Left cardiac atrium (tissue), 4 donors: ENCODE measurements at regions not wholly inside any gene's neighbourhood (a gene's known extent, or its start where the extent isn't known, plus 50 kb on each side); places are given as distances from the start of the nearest gene placed in this dataset.

Experiments used
- ATAC-seq, 2 donors: fragments of 200-7000 bp; cut with Tn5 transposase; one replicate each; pipeline ENCODE4 v1.9.1; 2020; ENCODE audit warnings: mild to moderate bottlenecking in 2 of 2, moderate library complexity in 2 of 2
- DNase-seq: peaks from one replicate; pipeline ENCODE4 v3.0.0-alpha.2; 2020
- intact Hi-C, 2 donors: fragments of 100-400 bp; cut with DNase I; formaldehyde crosslinking; loops; one replicate each; pipeline versions ENCODE4 v1.14.1 to v1.15.1; 2022 to 2023
- donor health status: DM: no; HTN: yes; CAD: no.
- donor health status: DM: no; HTN: yes; CAD: no; lungs with severe emphysema.
- donor health status: DM: yes; HTN: yes; CAD: no.
- donor health status: Dilated cardiomyopathy.

DNA sequence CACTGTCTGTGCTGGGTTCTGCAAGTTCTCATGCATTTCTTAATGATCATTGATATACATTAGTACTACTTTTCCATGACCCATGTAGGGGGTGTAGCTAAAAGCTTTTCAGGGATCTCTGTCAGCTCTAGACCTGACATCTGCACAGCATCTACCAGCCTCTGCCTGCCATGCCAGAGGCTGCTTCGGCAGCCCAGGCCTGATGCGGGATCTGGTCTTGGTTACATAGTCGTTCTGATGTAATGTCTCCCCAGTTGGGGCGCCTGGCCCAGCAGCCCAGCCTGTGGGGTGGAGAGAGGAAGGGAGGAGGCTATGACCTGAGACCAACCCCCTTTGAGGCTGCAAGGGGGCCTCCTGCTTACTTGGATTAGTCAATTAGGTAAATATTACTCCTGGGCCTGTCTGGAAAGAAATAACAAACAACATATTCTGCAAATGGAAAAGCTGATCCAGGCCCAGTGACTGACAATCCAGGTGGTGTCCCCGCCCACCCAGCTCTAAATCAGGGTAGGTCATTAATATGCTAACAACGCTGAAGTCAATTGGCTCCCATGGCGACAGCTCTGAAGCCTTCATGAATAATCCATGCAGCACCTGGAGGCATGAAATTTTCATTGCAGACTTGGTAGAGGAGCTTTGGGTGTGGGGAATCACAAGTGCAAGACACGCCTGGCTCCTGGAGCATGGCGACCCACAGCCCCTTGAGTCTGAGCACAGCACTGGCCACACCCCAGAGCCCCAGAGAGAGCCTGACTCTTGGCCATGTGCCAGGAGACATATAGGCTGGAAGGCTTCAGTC, 575.3 kb downstream of the CMPK2 start:
- ATAC-seq (no peak), DNase-seq (no peak)
- intact Hi-C loops: no loop called here

DNA sequence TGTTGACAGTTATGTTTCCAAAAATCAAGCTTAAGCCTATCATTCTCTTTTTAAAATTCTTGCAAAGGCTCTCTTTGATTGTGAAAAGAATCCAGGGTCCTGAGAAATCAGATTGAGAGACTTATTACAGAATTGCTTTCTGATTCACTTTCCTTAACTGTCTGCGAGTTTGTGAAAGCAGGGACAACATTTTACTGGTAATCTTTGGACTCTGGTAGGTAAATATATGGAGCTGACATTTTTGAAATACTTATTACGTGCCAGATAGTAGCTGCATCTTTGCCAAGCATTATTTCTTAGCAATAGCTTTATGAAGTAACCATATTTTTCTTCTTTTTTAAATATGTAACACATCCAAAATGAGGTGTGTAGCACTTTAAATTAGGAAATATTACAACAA, 570.9 kb downstream of the CMPK2 start:
- DNase-seq: no peak
- intact Hi-C loops: no loop called here
- ATAC-seq: no peak

DNA sequence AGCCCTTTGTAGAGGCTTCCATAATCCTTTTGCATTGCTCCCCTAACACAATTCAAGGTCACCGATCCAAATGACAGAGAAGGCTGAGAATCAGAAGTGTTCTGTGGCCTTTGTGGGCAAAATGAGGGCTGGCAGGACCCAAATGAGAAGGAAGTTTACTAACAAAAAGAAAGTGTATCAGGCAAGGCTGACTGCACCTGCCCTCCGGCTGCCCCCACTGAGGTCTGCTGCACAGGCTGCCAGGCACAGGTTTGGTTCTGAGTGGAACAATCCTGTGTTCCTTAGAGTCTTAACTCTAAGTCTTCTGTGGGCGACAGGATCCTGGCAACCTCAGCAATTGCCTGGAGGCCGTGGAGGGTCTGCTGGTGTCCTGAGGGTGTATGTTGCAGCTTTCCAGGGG, 568.5 kb downstream of the CMPK2 start:
- intact Hi-C loops: no loop called here
- ATAC-seq (no peak), DNase-seq (no peak)

DNA sequence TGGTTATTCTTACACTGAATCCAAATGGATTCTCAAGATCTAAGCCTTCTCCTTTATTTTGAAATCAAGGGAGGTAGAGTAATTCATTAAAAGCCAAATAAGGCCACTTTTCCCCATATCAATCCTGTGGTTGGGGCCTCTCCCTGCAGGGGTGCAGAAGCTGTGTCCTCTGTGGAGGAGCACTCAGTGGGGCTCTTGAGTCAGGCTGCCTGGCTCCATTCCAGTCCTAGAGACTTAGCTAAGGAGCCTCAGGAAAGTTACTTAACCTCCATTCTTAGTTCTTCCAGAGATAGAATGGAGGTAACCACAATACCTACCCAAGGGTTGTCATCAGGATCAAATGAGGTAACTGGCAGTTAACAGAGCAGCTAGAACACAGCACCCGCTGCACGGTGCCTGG, 564.3 kb downstream of the CMPK2 start:
- ATAC-seq: no peak
- intact Hi-C loops: no loop called here
- no peak for DNase-seq

DNA sequence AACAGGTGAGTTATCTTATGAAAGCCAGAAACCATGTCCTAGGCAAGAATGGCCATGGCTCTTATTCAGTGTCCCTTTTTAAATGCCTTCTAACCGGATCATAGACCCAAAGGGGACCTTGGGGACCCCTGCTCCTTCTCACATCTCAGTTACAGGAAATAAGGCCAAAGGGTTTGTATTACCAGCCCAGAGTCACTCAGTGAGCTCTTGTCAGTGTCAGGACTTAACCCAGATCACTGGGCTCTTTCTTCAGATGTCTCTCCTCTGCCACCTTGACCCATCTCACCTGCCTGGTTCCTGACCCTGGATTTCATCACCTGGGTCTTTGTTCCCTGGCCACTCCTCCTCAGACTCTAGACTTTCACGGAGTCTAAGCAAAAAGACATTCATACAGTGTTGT, 556.7 kb downstream of the CMPK2 start:
- no peak for DNase-seq
- intact Hi-C loops: no loop called here
- ATAC-seq: no peak

DNA sequence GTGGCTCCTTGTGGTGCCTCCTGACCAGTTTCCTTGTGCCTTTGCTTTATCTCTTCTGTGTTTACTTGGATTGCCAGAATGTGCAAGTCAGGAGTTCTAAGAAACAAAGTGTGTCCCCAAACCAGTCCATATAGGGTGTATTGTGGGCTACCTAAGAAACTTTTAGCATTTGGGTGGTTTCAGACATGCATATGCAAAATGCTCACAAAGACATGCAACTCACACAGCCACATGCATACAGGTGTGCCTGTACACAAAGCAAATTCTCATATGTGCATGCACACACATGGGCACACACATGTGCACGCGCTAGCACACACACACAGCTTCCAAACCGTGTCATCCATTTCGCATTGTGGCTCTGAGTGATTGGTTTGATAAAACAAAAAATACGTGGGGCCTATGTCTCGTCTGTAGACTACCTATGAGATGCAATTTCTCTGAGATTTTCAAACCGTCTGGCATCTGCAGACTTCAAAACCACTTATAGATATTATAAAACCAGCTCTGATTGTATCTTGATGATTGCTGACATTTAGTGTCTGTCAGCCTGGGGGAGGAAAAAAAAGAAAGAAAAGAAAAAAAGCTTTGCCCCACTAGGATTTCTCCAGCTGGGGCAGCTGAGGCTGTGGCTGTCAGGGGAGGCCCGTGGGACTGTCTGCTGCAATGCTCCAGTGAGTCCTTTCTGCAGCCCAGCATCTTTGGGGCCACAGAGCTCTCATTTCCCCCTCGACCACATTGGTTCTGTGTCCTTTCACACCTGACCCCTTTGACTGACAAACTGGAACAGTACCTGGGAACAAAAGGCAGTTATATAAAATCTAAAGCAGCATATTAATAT, 556.1 kb downstream of the CMPK2 start:
- DNase-seq (no peak), ATAC-seq (no peak)
- intact Hi-C loops: no loop called here

DNA sequence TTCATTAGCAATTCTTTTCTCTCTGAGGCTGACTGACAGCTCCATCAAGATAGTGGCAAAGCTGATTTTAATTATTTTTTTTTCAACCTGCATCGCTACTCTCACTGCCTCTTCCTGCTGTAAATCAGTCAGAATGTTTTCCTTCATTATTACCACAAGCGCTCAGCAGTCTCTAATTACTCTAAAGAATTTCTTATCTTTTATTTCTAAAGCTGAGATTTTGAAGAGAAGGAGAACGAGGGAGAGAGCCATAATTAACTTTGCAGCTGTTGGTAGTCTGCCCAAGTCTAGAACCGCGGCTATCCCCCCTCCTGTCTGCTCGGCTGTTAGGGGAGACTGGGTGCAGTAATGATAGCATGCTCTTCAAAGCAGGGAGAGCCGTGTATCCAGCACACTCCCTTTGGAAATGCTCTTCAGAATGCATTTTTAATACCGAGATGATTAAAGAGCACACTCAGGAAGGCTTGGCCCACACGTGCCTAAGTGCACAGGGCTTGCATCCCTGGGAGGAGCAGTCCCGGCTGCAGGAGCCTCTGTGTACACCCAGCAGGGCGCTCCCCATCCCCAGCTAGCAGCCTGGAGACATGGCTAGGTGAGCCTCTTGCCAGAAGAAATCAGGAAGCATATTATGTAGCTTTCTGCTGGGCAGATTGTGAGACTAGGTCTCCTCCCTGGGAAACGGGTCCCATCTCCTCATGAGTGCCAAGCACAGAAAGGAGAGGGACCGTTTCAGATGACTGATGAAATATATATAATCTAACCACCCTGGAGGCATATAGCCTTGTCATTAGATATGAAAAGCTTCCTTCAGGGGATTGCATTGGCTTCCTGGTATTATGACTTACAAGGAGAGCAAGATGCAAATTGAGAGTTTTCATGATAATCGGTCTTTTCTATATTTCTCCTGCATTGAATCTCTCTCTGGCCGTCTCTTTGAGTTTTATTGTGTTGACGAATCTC, 555.2 kb downstream of the CMPK2 start:
- no peak for ATAC-seq
- DNase-seq: no peak
- intact Hi-C loops: no loop called here

DNA sequence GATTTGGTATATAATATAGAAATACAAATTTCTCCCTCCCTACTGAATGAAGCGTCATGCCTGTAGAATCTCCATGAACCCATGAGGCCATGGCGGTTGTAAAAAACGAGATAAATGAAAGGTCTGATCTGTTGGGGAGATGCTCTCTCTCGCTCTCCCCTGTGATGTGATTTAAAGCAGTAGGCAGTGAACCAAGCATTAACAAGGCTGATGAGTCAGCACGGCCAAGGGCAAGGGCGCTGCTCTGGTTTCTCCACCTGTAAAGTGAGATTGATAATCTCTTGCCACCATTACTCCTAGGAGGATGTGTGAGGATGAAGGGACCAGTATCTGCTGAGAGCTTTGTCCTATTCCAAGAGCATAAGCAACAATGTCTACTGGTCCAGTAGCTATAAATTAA, 553.3 kb downstream of the CMPK2 start:
- DNase-seq: no peak
- intact Hi-C loops: no loop called here
- ATAC-seq: no peak

DNA sequence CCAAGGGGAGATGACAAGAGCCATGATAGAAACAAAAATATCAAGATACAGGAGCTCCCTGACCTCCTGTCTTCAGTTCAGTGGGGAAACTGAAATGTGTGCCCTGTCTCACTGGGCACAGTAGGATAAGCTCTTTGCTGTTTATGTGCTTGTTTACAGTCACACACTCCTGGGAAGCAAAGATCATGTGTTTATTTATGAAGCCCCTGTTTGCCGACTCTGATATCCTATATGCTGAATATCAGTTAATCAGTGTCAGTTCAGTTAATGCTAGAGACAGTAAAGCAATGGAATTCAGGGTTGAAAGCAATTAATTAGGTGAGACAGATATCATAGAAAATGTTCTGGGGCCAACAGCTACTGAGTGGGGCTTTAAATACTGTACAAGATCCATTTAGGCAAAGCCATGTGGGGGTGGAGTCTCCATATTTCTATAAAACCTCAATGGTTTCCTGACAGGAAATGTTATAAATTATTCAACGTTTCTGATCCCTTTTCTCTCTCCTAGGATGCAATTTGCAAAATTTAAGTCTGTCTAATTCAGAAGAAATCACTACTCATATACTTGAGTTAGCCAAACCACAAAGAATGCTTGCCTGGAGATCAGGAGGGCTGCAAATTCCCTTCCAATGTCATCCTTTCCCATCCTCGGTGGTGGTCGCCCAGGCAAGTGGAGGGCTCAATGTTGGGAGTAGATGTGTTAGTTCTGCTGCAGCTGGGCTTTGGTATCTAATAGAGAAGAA, 551.3 kb downstream of the CMPK2 start:
- DNase-seq (no peak), ATAC-seq (no peak)
- intact Hi-C loops: no loop called here

DNA sequence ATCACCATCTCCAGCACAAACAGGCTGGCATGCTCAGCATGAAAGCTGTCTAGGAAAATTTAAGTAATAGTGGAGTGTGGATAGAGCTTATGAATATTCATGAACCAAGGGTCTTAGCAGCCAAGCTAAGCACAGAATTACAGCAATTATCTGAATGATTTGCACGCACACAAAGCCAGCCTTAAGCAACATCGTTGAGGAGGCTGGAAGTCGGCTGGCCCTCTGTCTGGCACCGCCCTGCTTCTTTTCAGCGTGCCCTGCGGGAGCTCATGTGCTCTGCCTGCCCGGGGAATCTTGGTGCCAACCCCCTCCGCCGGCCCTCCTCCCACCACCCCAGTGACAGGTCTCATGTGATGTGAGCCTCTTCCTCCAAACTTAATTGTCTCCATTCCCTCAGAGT, 540.1 kb downstream of the CMPK2 start:
- DNase-seq (no peak), ATAC-seq (no peak)
- intact Hi-C loops: no loop called here

DNA sequence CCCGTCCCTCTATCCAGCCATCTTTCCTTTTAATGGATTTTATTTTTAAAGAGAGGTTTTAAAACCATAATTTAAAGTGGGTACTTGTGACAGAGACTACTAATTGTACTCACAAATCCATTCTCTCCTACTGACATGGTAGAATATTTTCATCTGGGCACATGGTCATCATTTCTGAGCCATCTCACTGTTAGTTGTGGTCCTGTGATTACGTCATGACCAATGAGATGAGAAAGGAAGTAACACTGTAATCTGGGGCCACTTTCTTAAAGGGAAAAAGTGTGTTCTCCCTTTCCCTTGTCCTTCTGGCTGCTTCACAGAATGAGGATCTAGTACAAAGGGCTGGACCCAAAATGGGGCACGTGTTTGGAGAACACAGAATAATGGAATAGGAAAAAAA, 538.7 kb downstream of the CMPK2 start:
- ATAC-seq (no peak), DNase-seq (no peak)
- intact Hi-C loops: no loop called here

DNA sequence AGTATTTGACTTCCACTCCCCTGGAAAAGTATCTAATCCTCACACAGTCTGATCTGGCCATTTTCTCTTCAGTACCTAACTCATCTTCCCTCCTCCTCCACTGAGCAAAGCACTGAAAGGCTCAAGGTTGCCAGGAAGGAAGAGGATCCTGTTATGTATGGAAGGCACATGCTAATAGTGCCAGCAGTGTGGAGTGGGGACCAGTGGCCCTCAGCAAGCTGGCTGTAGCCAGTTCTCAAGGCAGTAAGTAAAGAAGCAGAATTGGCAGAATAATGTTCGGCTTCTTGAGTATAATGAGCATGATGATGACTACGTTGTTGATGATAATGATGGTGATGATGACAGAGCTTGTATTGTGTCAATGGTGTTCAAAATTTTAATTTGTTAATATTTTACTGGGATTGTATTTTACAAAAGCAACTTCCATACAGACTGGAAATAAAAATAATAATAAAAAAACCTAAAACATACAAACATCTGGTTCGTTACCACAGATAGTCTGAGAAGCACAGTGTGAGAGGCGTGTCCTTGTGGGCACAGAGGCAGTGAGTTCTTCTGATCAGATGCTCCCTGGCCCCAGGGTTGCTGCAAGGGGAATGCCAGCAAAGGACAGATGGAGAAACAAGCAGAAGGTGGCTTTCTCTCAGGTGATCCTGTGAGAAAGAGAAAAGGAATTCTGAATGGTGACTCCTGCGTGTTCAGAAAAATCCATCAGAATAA, 528.8 kb downstream of the CMPK2 start:
- ATAC-seq: no peak
- intact Hi-C loops: no loop called here
- no peak for DNase-seq

DNA sequence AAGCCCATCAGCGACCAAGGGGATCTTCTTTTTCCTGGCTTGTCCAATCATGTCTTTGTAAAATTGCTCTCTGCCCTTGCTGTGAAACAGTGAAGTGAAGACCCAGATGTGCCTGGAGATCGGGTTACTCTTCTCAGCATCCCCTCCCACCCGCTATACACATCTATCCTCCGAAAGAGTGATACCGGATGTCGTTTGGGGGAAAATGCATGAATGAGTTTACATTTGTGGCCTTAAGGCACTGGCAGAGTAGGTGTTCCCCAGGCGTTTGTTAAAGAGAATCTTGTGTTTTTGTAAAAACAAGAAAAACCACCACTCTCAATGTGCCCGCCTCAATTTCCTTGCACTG, 528.3 kb downstream of the CMPK2 start:
- intact Hi-C loops: no loop called here
- ATAC-seq (no peak), DNase-seq (no peak)

DNA sequence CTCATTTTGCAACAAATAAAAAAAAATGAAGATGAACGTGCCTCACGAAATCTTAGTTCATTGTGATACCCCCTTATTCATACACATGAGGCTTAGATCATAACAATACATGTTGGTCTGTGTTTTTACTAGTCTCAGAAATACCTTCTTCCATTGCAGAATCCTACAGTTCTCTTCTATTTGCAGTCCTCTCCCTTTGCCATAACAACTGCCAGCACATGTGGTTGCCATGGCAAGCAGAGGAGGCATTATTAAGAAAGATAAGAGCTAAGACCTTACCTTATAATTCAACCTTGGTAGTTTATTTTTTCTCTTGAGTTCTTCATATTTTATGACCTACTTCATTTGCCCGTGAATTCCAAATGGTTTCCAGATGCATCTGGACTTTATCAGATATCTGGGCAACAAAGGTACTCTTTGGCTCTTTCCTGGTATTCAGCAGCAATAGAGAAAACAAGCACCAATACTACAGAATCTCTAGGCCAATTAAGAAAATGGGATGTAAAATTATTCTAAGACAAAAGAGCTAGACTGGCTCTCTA, 524.0 kb downstream of the CMPK2 start:
- DNase-seq (no peak), ATAC-seq (no peak)
- intact Hi-C loops: no loop called here

DNA sequence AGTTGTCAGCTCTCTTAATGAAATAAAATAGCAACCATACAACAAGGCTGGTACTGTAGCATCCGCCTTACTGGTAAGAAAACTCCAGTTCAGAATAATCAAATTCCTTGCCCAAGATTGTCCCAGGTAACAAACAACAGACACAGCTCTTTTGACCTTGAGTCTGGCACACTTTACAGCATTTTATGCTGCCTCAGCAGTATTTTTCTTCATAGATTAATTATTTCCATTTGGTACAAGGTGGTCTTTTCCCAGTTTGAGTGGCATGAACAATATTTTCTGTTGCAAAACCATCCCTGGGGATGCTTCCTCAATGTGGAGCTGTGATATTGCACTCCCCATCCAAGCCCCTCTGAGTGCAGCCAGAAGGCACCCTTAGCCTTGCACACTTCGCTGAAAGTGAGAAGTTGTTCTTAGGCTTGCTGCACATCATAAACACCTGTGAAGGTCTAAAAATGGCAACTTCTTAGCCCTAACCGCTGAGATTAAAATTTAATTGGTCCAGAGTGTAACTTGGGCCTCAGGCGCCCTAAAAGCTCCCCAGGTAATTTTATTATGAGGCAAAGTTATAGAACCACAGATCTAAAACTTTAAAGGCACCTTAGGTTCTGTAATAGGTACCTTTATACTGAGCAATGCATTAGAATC, 523.3 kb downstream of the CMPK2 start:
- no peak for DNase-seq
- intact Hi-C loops: no loop called here
- no peak for ATAC-seq

DNA sequence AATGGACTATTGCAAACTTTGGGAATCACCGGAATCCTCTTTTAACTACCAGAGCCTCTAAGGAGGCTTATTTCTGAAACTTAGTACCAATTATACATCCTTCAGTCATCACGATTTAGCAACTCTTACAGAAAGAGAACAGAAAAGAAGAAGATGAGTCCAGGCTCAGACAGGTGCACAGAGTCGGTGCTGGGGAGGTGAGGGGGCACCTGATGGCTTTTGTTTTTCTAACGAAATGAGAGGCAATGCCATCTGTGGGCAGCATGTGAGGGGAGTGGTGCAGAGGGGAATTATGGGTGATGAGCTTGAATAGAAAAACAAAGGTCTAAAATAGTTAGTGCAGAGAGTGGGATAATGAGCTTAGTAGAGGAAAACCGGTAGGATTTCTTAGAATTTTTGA, 522.6 kb downstream of the CMPK2 start:
- DNase-seq (no peak), ATAC-seq (no peak)
- intact Hi-C loops: no loop called here

DNA sequence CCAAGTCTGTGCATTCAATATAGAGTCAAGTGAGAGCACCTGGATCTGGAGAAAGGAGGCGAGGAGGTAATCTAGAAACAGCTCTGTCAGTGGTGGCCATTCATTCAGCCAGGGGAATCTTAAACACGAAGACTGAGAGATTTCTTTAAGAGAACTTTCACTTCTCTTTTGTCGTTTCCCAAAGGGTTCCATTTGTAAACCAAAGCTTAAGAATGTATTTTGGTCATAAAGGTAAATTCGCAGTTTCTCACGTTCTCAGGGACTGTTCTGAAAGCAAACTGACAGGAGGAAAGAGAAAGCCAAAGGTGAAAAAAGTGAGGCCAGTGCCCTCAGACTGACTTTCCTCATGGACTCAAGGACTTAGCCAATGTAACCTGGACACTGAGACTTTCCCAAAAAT, 513.5 kb downstream of the CMPK2 start:
- intact Hi-C loops: loop anchor here in 1 of 2 donors (5.0 kb wide), 1 partner anchor 420 kb away; no protein-coding TSS in a partner anchor
- DNase-seq (no peak), ATAC-seq (no peak)
